Caco-2 (cell line): ENCODE measurements at regions not wholly inside any gene's neighbourhood (a gene's known extent, or its start where the extent isn't known, plus 50 kb on each side); places are given as distances from the start of the nearest gene placed in this dataset.

Experiments used
- BruUV-seq: library from RNA; stranded (reverse); fragments of 400-500 nt; replicated peaks from 2 replicates; lab custom pipeline; 2021; lab: Mats Ljungman, UMichigan
- CTCF ChIA-PET: fragments of 300-600 bp; sonication (Branson Sonifier 250); formaldehyde crosslinking; loops from one replicate; lab custom pipeline; 2022; ENCODE audit warnings: antibody characterized with exemption; lab: Charles Lee
- POLR2A ChIA-PET: fragments of 300-600 bp; sonication (Branson Sonifier 250); formaldehyde crosslinking; loops from one replicate; lab custom pipeline; 2022; ENCODE audit warnings: antibody characterized with exemption; lab: Charles Lee
- DNase-seq, 2 experiments: peaks; one replicate each; pipeline versions ENCODE4 v3.0.0 to v3.0.0-alpha.2; 2020 to 2022
- H3K27me3 ChIP-seq: replicated peaks from 2 replicates; pipeline ENCODE4 v1.6.0; 2011; ENCODE audit warnings: low read length; ENCODE audit not compliant: control insufficient read depth, insufficient read depth
- H3K36me3 ChIP-seq: 2 replicates; pipeline ENCODE4 v1.5.1; 2011; ENCODE audit warnings: low read length; ENCODE audit not compliant: control insufficient read depth, insufficient read depth
- H3K4me1 ChIP-seq: fragments of 250-450 bp; sonication (Bioruptor Pico); 2 replicates; pipeline ENCODE4 v1.5.1; 2020; ENCODE audit warnings: mild to moderate bottlenecking
- H3K4me3 ChIP-seq: 2 replicates; pipeline ENCODE4 v1.5.1; 2011; ENCODE audit warnings: low read depth, mild to moderate bottlenecking, control low read depth, low read length
- H3K9me3 ChIP-seq: fragments of 250-450 bp; sonication (Bioruptor Pico); 2 replicates; pipeline ENCODE4 v1.5.1; 2020; ENCODE audit warnings: mild to moderate bottlenecking, moderate library complexity
- H3K27ac Mint-ChIP-seq: one replicate; pipeline ENCODE4 v1.8.0; 2022; ENCODE audit warnings: mixed read lengths; ENCODE audit not compliant: unreplicated experiment
- H3K27me3 Mint-ChIP-seq: one replicate; pipeline ENCODE4 v1.8.0; 2022; ENCODE audit warnings: mixed read lengths; ENCODE audit not compliant: insufficient read depth, unreplicated experiment
- H3K36me3 Mint-ChIP-seq: one replicate; pipeline ENCODE4 v1.8.0; 2022; ENCODE audit warnings: mild to moderate bottlenecking, mixed read lengths; ENCODE audit not compliant: insufficient read depth, unreplicated experiment
- H3K4me1 Mint-ChIP-seq: one replicate; pipeline ENCODE4 v1.8.0; 2022; ENCODE audit warnings: low read depth, mixed read lengths; ENCODE audit not compliant: unreplicated experiment
- H3K4me3 Mint-ChIP-seq: one replicate; pipeline ENCODE4 v1.8.0; 2022; ENCODE audit warnings: mild to moderate bottlenecking, moderate library complexity, mixed read lengths; ENCODE audit not compliant: unreplicated experiment
- H3K9me3 Mint-ChIP-seq: one replicate; pipeline ENCODE4 v1.8.0; 2022; ENCODE audit warnings: mixed read lengths; ENCODE audit not compliant: unreplicated experiment
- CTCF ChIP-seq, 2 experiments: fragments of 200-600 bp in 1 of 2; IDR thresholded peaks; 1 replicate in 1 of 2; 2 replicates in 1 of 2; pipeline versions ENCODE4 v1.5.1 to v1.8.0; 2011 to 2022; ENCODE audit warnings: antibody characterized with exemption in 1 of 2, control low read depth in 1 of 2, inconsistent platforms in 1 of 2, low read depth in 1 of 2, low read length in 1 of 2, mild to moderate bottlenecking in 1 of 2, moderate library complexity in 1 of 2; ENCODE audit not compliant: insufficient read depth in 1 of 2, severe bottlenecking in 1 of 2, unreplicated experiment in 1 of 2
- intact Hi-C: fragments of 100-400 bp; cut with micrococcal nuclease; formaldehyde crosslinking; loops from one replicate; pipeline ENCODE4 v1.10.0; 2022; ENCODE audit not compliant: unreplicated experiment

- H3K9me3 Mint-ChIP-seq, result peaks cover 15% of the 10 kb centered on the region
- no peak overlapping the region for H3K4me3 ChIP-seq
- no peak overlapping the region for H3K27ac Mint-ChIP-seq
- TF ChIP-seq CTCF (IDR thresholded peaks at IDR 0.05; ENCODE audit: insufficient read depth in 1 of 2, low read depth in 1 of 2, low read length in 1 of 2, severe bottlenecking in 1 of 2, unreplicated experiment in 1 of 2), result no peak
- no peaks in the 10 kb centered on the region for H3K36me3 Mint-ChIP-seq
- POLR2A ChIA-PET, result no interaction called here
- H3K36me3 ChIP-seq, result no peaks in the 10 kb centered on the region
- CTCF ChIA-PET, result no interaction called here
- H3K4me1 ChIP-seq, result no peaks in the 10 kb centered on the region
- intact Hi-C loops, result no loop called here
- no peak overlapping the region for H3K4me3 Mint-ChIP-seq
- no peaks in the 10 kb centered on the region for H3K27me3 Mint-ChIP-seq
- no peak for DNase-seq
- H3K4me1 Mint-ChIP-seq, result no peaks in the 10 kb centered on the region
- H3K27me3 ChIP-seq, result no peaks in the 10 kb centered on the region
- peaks cover 6% of the 10 kb centered on the region for H3K9me3 ChIP-seq
- BruUV-seq, result no TSS peak
Observed at GRCh38 chr12:33724867-33725266, 285.2 kb upstream of the SYT10 start.

GRCh38 chr12:33734871-33735270, 287.4 kb upstream of the ALG10 start:
- Mint-ChIP-seq H3K27me3 (no peaks in the 10 kb centered on the region), H3K4me3 (no peak overlapping the region), H3K27ac (no peak overlapping the region), H3K36me3 (no peaks in the 10 kb centered on the region), H3K4me1 (no peaks in the 10 kb centered on the region), H3K9me3 (peaks cover 20% of the 10 kb centered on the region)
- POLR2A ChIA-PET, result no interaction called here
- Histone ChIP-seq H3K36me3 (no peaks in the 10 kb centered on the region), H3K9me3 (peaks cover 11% of the 10 kb centered on the region; the same call in 1 of the 2 replicates), H3K27me3 (no peaks in the 10 kb centered on the region), H3K4me3 (no peak overlapping the region), H3K4me1 (no peaks in the 10 kb centered on the region)
- no peak for TF ChIP-seq CTCF (IDR thresholded peaks at IDR 0.05; ENCODE audit: insufficient read depth in 1 of 2, low read depth in 1 of 2, low read length in 1 of 2, severe bottlenecking in 1 of 2, unreplicated experiment in 1 of 2)
- intact Hi-C loops, result no loop called here
- CTCF ChIA-PET, result no interaction called here
- no TSS peak for BruUV-seq
- no peak for DNase-seq

- CTCF ChIA-PET, result no interaction called here
- Histone ChIP-seq H3K27me3 (no peaks in the 10 kb centered on the region), H3K4me3 (no peak overlapping the region), H3K36me3 (no peaks in the 10 kb centered on the region), H3K9me3 (no peaks in the 10 kb centered on the region), H3K4me1 (no peaks in the 10 kb centered on the region)
- TF ChIP-seq CTCF (IDR thresholded peaks at IDR 0.05; ENCODE audit: insufficient read depth in 1 of 2, low read depth in 1 of 2, low read length in 1 of 2, severe bottlenecking in 1 of 2, unreplicated experiment in 1 of 2), result no peak
- intact Hi-C loops, result no loop called here
- H3K9me3 Mint-ChIP-seq, result no peaks in the 10 kb centered on the region
- POLR2A ChIA-PET, result no interaction called here
- no TSS peak for BruUV-seq
- H3K4me3 Mint-ChIP-seq, result no peak overlapping the region
- H3K4me1 Mint-ChIP-seq, result no peaks in the 10 kb centered on the region
- H3K27me3 Mint-ChIP-seq, result no peaks in the 10 kb centered on the region
- DNase-seq, result no peak
- no peaks in the 10 kb centered on the region for H3K36me3 Mint-ChIP-seq
- H3K27ac Mint-ChIP-seq, result no peak overlapping the region
Observed at GRCh38 chr12:33752854-33753253, 269.4 kb upstream of the ALG10 start.
